ENCODE measurements at regions not wholly inside any gene's neighbourhood (a gene's known extent, or its start where the extent isn't known, plus 50 kb on each side); places are given as distances from the start of the nearest gene placed in this dataset.

- no peak for TF ChIP-seq CTCF (IDR thresholded peaks at IDR 0.05; ENCODE audit: insufficient read depth, low read length)
- TF ChIP-seq POLR2AphosphoS5 (IDR thresholded peaks at IDR 0.05; ENCODE audit: low read depth), result no peak
- no peak for TF ChIP-seq REST (IDR thresholded peaks at IDR 0.05; ENCODE audit: insufficient replicate concordance, low read depth)
- TF ChIP-seq GABPA (IDR thresholded peaks at IDR 0.05; ENCODE audit: low read depth), result no peak
- no peak for TF ChIP-seq SPI1 (IDR thresholded peaks at IDR 0.05; ENCODE audit: borderline replicate concordance, low read depth)
- Histone ChIP-seq H3K27ac (replicated peaks) (no peak overlapping the region), H3K27me3 (ENCODE audit: insufficient read depth, poor library complexity, severe bottlenecking) (no peaks in the 10 kb centered on the region), H3K4me3 (replicated peaks; ENCODE audit: insufficient read depth, low read length) (no peak overlapping the region)
- DNase-seq (ENCODE audit: low read depth in 1 of 2, low spot score in 1 of 2), result no peak
Observed at GRCh38 chr14:105783707-105784106, 257.3 kb downstream of the TMEM121 start.

DNA sequence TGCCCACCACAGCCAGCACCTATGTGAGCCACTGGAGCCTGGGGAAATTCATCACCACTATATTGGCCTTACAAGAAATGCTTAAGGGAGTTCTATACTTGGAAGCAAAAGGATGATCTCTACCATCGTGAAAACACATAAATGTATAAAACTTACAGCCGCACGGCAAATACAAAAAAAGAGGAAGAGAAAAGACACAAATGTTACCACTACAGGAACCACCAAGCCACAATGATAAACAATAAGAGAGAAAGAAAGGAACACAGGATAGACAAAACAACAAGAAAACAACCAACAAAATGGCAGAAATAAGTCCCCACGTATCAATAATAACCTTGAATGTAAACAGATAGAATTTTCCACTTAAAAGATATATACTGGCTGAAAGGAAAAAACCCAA, 267.5 kb downstream of the TMEM121 start:
- H3K27me3 ChIP-seq (ENCODE audit: insufficient read depth, poor library complexity, severe bottlenecking), result no peaks in the 10 kb centered on the region
- no peak overlapping the region for H3K4me3 ChIP-seq (replicated peaks; ENCODE audit: insufficient read depth, low read length)
- no peak for DNase-seq (ENCODE audit: low read depth in 1 of 2, low spot score in 1 of 2)
- H3K27ac ChIP-seq (replicated peaks), result no peak overlapping the region
- TF ChIP-seq SPI1 (IDR thresholded peaks at IDR 0.05; ENCODE audit: borderline replicate concordance, low read depth) (peak; percentile 55; the same call in 1 of the 2 replicates), GABPA (IDR thresholded peaks at IDR 0.05; ENCODE audit: low read depth) (no peak), POLR2AphosphoS5 (IDR thresholded peaks at IDR 0.05; ENCODE audit: low read depth) (no peak)

GRCh38 chr14:105797546-105797945, 271.2 kb downstream of the TMEM121 start:
- DNase-seq (ENCODE audit: low read depth in 1 of 2, low spot score in 1 of 2), result no peak
- TF ChIP-seq SPI1 (IDR thresholded peaks at IDR 0.05; ENCODE audit: borderline replicate concordance, low read depth) (no peak), GABPA (IDR thresholded peaks at IDR 0.05; ENCODE audit: low read depth) (no peak), POLR2AphosphoS5 (IDR thresholded peaks at IDR 0.05; ENCODE audit: low read depth) (no peak), REST (IDR thresholded peaks at IDR 0.05; ENCODE audit: insufficient replicate concordance, low read depth) (no peak), CTCF (IDR thresholded peaks at IDR 0.05; ENCODE audit: insufficient read depth, low read length) (no peak)
- no peak overlapping the region for H3K27ac ChIP-seq (replicated peaks)
- H3K27me3 ChIP-seq (ENCODE audit: insufficient read depth, poor library complexity, severe bottlenecking), result no peaks in the 10 kb centered on the region
- H3K4me3 ChIP-seq (replicated peaks; ENCODE audit: insufficient read depth, low read length), result no peak overlapping the region

DNA sequence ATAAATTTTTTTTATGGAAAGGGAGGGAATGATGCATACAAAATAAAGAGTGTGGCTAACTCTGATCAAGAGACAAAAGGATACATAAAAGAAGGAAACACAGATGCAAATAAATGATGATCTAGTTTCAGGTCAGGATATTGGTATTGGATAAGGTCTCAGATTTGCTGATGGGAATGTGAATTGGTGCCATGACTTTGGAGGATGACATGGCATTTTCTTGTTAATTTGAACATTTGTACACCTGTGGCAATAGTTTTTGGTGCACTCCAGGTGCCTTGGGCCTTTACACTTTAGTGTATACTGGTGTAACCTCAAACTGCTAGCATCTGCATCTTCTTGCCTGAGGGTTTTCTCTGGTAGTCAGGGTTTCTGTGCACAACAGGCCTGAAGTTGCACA, 279.3 kb downstream of the TMEM121 start:
- no peak for TF ChIP-seq POLR2AphosphoS5 (IDR thresholded peaks at IDR 0.05; ENCODE audit: low read depth)
- no peak for TF ChIP-seq CTCF (IDR thresholded peaks at IDR 0.05; ENCODE audit: insufficient read depth, low read length)
- no peak for TF ChIP-seq REST (IDR thresholded peaks at IDR 0.05; ENCODE audit: insufficient replicate concordance, low read depth)
- TF ChIP-seq GABPA (IDR thresholded peaks at IDR 0.05; ENCODE audit: low read depth), result no peak
- TF ChIP-seq SPI1 (IDR thresholded peaks at IDR 0.05; ENCODE audit: borderline replicate concordance, low read depth), result no peak
- no peak overlapping the region for H3K4me3 ChIP-seq (replicated peaks; ENCODE audit: insufficient read depth, low read length)
- no peak overlapping the region for H3K27ac ChIP-seq (replicated peaks)
- H3K27me3 ChIP-seq (ENCODE audit: insufficient read depth, poor library complexity, severe bottlenecking), result no peaks in the 10 kb centered on the region
- DNase-seq (ENCODE audit: low read depth in 1 of 2, low spot score in 1 of 2), result no peak
